T-helper 2 cell treated with Interferon-gamma antibody and Interleukin-4, amounts not matched to agents 100 ng/mL and 5 ng/mL, for 36 hours (primary cell): ENCODE measurements at regions not wholly inside any gene's neighbourhood (a gene's known extent, or its start where the extent isn't known, plus 50 kb on each side); places are given as distances from the start of the nearest gene placed in this dataset.

Experiments
- intact Hi-C: fragments of 100-400 bp; cut with micrococcal nuclease; formaldehyde crosslinking; loops from one replicate; pipeline ENCODE4 v1.15.1; 2023

DNA sequence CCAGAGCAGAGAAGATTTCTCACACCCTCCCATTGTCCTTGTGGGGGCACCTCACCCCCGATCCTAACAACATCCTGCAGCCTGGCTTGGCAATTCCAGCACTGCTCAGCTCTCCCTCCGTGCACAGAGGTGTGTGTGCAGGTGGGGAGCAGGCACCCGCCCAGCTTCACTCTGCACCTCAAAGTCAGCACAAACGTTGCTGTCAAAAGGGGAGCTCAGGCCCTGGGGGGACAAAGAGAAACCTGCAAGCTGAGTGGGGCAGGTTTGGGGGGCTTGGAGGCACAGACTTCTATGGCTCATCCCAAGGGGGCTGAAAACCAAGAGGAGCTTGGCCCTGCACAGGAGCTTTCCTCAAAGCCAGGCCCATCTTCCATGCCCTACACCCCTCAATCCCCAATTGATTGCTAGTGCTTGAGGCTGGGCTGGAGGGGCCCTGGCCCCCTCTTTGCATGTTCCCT, 231.9 kb upstream of the TNRC6C start:
- intact Hi-C loops = no loop called here

DNA sequence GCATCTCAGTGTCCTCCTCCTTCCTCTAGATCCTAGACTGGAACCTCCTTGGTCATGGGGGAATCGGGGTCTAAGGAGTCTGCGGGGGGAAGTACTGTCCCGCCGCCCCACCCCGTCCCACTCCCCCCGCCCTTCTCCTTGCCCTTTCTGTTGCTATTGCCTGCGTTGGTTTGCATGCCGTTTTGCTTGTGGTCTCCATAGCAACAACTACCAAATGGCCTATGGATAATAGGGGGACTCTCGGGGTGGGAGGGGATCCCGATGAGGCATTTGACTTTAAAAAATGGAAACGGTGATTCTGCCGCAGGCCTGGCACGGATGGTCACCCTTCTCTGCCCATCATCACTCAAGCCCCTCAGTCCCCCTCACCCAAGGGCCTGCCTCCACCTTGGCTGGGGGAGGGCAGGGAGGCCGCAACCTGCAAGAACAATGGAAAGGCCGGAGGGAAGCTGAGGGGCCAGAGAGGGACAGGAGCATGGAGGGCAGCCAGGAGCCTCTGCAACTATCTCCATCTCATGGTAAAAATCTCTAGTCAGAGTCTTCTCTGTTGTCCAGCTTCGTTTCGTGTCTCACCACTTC, 231.4 kb upstream of the TNRC6C start:
- intact Hi-C loops = no loop called here

DNA sequence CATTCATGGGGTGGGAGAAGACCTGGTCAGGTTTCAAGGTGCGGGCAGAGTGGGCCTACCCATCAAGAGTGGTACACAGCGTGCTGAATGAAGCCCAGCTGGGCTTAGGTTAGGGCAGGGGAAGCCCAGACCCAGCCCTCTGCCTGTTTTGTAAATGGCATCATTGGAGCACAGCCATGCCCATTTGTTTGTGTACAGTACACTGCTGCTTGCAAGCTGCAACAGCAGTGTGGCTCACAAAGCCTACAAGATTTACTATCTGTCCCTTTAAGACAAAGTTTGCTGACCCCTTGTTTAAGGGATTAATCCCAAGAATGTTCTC, 230.1 kb upstream of the TNRC6C start:
- intact Hi-C loops = no loop called here

DNA sequence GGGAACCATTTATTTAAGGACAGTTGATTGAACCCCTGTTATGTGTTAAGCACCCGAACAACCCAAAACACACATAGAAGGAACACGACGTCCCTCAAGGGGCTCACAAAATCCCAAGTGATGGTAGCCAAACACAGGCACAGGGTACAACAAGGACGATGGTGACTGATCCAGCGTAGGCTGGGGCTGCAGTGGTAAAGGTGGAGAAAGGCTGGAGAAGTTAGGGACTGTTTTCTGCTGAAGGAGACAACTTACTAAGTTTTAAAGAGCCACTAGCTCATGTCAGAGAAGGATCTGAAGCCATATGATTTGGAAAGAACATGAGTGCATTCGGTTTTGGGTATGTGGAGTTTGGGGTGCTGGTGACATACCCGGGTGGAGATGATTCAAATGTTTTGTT, 229.6 kb upstream of the TNRC6C start:
- intact Hi-C loops = no loop called here

DNA sequence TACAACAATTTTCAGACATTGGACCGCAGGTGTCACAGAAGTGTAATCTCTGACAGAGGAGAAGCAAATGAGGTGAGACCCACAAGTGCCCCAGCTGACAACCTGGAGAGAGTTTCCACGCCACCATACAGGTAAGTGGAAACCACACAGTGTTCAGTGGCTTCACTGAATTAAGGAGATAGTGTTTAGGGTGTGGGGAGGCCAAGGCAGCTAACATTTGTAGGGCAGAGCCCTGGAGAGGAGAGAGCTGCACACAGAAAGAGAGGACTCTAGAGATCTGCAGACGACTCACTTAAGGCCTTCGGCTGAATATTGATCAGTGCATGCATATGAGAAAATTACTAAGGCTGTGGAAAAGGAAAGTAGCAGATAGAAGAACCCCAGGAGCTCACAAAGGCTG, 228.9 kb upstream of the TNRC6C start:
- intact Hi-C loops = no loop called here

DNA sequence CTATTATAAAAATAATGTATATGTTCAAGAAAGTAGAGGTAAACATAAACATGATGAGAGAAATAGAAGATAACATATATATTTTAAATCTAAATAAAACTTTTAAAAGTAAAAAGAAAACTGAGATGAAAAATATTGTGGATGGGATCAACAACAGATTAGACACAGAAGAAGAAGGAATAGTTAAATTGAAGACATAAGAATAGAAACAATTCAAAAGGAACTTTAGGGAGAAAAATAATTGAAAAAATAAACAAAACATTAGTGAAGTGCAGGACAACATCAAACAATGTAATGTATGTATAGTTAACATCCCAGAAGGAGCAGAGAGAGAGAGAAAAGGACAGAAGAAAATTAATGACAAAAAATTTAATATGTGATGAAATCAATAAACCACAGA, 228.1 kb upstream of the TNRC6C start:
- intact Hi-C loops = no loop called here

DNA sequence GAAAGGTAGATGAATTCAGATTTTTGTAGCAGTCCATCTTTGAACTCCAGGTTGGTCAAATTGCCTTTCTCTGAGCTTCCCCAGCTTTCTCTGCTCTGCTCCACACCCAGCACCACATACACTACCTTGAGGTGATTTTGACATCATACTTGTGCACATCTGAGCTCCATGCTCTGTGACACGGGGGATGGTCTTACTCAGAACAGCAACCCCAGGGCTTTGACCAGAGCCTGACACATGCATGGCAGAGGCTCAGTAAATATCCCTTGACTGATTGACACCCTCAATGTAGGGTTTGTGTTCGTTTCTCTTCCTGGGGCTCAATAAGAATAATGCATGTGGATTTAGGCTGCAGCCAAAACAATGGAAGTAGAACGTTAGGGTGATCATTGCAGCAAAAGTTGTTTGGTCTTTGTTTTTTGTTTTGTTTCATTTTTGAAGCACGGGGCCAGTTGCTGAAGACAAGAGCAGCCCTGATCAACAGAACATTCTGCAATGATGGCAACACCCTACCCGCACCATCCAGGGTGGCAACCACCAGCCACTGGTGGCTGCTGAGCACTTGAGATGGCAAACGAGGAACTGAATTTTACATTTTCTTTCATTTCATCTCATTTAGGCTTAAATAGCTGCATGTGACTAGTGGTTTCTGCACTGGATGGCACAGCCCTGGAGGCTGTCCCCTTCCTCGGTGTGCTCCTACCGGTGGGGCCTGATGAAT, 224.8 kb upstream of the TNRC6C start:
- intact Hi-C loops = no loop called here

DNA sequence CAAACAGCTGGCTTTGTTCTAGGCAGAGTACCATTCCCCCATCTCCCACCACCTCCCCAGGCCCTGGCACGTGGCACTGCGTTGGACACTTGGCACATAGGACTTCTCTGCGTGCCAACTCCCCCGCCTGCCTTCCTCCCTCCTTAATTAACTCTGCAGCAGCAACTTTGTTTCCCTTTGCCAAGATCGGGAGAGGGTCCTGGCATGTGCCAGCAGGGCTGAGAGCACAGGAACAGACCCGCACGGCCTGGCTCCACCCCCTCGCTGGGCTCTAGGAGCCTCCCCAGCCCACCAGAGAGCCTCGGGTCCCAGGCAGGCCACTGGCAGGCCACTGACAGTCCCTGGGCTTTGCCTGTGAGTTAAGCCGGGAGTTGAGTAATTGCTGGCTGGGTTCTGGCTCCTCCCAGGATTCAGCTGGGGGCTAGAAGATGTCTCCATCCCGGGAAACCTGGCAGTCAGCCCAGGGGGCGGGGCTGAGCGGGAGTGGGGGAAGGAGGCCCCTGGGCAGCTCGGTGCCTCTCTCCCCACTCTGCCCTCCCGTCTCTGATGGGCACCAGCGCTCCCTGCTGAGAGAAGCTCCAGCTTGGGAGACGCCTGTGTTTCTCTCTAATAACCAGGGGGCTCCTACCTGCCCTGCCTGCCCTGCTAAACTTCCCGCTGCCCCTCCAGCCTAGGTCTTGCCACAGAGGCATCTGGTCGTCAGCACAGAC, 224.0 kb upstream of the TNRC6C start:
- intact Hi-C loops = no loop called here

DNA sequence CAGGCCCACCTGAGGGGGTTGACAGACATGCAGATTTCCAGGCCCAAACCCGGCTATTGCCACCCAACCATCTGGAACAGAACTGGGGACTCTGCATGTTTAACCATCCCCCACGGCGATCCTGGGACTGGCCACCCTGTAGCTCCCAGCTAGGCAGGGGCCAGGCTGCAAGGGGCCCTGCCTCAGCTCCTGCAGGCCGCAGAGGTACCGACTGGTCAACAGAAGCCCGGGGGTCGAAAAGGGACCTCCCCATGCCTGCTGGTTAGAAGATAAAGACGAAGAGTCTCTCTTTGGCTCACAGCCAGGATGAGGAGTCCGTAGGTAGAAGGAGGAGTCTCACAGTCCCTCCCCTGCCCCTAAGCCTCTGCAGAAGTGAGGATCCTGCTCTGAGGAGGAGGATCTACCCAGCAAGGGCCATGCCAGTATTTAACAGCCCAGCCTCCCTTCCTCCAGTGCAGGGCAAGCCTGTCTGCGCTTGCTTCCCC, 223.4 kb upstream of the TNRC6C start:
- intact Hi-C loops = no loop called here

- intact Hi-C loops = no loop called here
Measured at GRCh38 chr17:77735566-77736198, 222.8 kb upstream of the TNRC6C start.

- intact Hi-C loops = no loop called here
Measured at GRCh38 chr17:77736199-77736585, 222.3 kb upstream of the TNRC6C start.

DNA sequence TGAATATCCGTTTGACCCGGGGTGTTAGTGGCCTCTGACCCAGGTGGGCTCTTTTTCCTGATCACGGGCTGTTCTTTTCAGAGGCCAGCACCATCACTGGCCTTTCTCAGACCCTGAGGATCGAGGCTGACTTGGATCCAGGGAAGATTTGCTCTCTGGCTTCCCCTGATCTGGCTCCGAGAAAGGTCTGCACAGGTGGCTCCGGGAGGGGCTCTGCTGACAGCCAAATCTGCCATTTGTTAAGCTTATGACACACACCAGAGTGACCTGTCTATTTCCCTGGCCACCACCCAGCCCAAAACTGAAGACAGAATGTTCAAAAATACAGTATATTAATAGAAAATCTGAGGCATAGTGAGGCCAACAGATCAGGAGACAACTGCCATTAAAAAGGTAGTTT, 221.8 kb upstream of the TNRC6C start:
- intact Hi-C loops = no loop called here

DNA sequence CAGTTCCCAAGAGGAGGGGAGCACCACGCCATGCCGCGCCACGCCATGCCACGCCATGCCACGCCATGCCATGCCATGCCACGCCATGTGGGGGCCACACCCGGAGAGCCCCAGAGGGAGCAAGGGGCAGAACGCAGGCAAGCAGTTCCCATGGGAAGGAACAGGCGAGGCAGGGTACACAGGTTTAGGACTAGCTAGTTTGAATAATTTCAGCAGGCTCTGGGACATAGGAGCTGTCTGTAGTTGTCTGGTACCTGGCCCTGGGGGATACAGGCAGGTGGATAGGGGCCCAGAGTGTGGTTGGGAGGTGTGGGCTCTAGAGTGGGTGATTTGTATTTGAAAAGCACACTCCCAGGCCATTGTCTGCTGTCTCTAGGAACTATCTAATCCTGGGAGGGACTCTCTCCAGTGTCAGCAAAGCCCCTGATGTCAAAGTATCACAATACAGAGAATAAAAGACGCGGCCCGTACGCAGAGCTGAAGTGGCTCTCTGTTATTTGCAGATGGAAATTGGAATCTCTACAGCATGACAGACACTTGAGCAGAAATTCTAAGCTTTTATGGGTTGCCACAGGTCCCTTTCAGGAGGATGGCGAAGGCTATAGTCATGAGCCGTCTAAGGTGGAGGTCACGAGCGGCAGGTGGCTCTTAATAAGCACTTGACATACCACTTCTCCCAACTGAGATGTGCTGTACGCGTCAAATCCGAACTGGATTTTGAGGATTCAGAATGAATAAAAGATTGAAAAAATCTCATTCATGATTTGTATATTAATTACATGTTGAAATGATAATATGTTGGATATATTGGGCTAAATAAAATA, 220.8 kb upstream of the TNRC6C start:
- intact Hi-C loops = no loop called here

GRCh38 chr17:77738751-77739531, 219.6 kb upstream of the TNRC6C start:
- intact Hi-C loops = no loop called here

DNA sequence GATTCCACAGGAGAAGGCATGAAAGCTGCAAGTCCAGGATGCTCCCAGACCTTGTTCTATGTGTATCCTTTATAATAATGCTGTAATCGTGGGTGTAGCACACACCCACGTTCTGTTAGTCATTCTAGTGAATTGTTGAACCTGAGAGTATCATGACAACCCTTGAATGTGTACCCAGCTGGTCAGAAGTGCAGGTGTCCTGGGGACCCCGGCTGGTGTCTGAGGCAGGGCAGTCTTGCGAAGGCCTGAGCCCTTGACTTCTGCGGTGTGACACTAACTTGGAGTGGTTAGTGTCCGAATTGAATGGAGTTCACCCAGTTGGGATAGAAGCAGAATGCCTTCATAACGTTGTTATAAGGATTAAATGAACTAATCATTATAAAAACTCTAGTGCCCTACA, 218.0 kb upstream of the TNRC6C start:
- intact Hi-C loops = no loop called here

DNA sequence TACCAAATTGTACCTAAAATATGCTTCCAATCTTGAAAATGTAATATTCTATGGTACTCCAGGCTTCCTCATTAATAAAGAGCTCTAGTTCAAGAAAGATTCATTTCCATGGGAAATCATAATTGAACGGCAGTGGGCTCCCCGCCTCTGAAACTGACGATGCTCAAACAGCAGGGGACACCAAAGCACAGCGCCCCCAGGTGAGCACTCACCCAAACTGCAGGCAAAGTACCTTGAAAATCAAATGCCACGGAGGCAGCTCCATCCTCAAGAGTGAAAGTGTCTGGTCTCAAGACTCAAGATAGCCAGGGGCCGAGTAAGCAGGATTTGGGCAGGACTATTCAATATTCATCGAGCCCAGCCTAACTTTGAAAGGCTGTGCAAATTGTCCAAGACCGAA, 217.4 kb upstream of the TNRC6C start:
- intact Hi-C loops = no loop called here

DNA sequence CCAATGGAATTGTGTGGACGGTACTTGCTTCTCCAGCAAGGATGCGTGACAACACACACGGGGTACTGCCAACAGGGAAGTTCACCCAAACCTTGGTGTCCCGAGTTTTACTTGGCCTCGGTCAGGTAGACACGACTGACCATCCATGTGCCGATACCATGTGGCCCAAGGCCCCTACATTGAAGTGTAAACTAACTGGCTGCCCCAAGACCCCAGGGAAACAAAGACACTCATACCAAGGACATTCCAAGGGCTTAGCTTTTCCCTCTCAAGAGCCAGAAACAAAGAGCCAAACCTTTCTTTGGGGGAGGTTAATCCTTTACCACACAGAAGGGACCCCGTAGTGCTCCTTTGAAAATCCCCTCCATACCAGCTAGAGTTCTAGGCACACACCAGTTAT, 215.9 kb upstream of the TNRC6C start:
- intact Hi-C loops = no loop called here

DNA sequence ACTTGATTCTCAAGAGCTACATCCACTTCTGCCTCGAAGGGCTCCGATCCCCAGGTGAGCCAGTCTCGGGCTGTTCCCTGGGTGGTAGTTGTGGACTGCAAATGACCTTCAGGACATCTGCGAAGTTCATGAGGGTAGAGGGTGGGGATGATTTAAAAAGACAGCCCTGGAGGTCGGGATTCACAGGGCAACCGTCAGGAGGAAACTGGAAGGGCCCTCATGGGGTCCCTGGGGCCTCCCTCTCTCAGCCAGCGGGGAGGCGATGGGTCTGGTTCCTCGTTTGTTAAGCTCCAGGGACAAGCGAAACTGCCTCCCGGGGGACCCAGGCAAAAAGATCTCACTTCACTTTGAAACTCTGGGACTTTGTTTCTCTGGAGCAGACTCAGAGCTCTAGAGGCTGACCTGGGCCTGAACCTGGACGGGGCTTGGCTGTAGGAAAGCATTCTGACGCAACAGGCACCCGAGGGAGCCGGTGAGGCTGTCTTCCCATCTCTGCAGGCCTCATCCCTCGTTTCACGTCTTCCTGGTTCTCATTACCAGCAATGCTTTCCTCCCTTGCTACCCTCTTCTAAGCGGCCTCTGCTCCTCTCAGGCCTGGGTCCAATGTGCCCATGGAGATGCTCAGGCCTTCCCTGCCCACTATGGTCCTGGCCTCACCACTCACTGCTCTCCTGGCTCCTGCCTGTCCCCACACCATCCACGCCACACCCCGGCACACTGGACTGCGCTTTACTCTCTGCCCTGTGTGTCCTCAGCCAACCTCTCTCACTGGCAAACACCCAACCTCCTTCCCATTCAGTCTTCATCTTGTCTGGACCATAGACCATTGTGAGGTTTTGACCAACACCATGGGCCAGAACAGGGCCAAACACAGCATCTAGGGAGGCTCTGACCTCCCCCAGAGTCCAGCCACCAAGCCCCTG, 214.2 kb upstream of the TNRC6C start:
- intact Hi-C loops = no loop called here

- intact Hi-C loops = no loop called here
Measured at GRCh38 chr17:77745702-77746101, 212.8 kb upstream of the TNRC6C start.

- intact Hi-C loops = no loop called here
Measured at GRCh38 chr17:77746393-77746792, 212.1 kb upstream of the TNRC6C start.
